HepG2 (cell line): ENCODE measurements at regions not wholly inside any gene's neighbourhood (a gene's known extent, or its start where the extent isn't known, plus 50 kb on each side); places are given as distances from the start of the nearest gene placed in this dataset.

Experiments used
- ATAC-seq: fragments of 200-7000 bp; cut with Tn5 transposase; 3 replicates; pipeline ENCODE4 v1.9.1; 2020; ENCODE audit warnings: mild to moderate bottlenecking, moderate library complexity
- BruUV-seq: library from RNA; stranded (reverse); fragments of 400-500 nt; replicated peaks from 2 replicates; lab custom pipeline; 2021; lab: Mats Ljungman, UMichigan
- CTCF ChIA-PET: fragments of 300-600 bp; formaldehyde crosslinking; extraction: SDS; loops from one replicate; lab custom pipeline; 2021; ENCODE audit warnings: low total read pairs, inconsistent platforms, low intra/inter-chr PET ratio; lab: Yijun Ruan, JAX
- POLR2A ChIA-PET: fragments of 350-600 bp; sonication (Branson Sonifier 250); formaldehyde crosslinking; loops from one replicate; lab custom pipeline; 2020; ENCODE audit warnings: antibody characterized with exemption, inconsistent platforms; lab: Yijun Ruan, JAX
- DNase-seq: peaks from one replicate; pipeline ENCODE4 v3.0.0-alpha.2; 2015; ENCODE audit warnings: low spot score
- FAIRE-seq: peaks from 3 replicates; lab custom pipeline; 2011; peaks lifted over from hg19 to GRCh38; lab: Jason Lieb, UNC
- H2AFZ ChIP-seq: one replicate; pipeline ENCODE4 v1.6.1; 2011; ENCODE audit warnings: low read length, inconsistent platforms
- H3K27ac ChIP-seq: fragments of 300-600 bp; 3 replicates; pipeline ENCODE4 v1.8.0; 2011; ENCODE audit warnings: mixed run types, mild to moderate bottlenecking, mixed read lengths, low read length, inconsistent platforms; ENCODE audit not compliant: insufficient read depth; ENCODE audit errors: extremely low read length
- H3K27me3 ChIP-seq, 2 experiments: fragments of 200-600 bp in 1 of 2; 2 replicates in 1 of 2; 3 replicates in 1 of 2; pipeline versions ENCODE4 v1.6.0 to v1.8.0; 2011; ENCODE audit warnings: low read length in 2 of 2, mild to moderate bottlenecking in 2 of 2, moderate library complexity in 2 of 2, inconsistent platforms in 1 of 2; ENCODE audit not compliant: insufficient read depth in 2 of 2, control insufficient read depth in 1 of 2
- H3K36me3 ChIP-seq, 2 experiments: fragments of 200-600 bp in 1 of 2; replicated peaks in 1 of 2; 2 replicates in 1 of 2; 3 replicates in 1 of 2; pipeline versions ENCODE4 v1.5.1 to v1.8.0; 2011; ENCODE audit warnings: low read length in 2 of 2, inconsistent platforms in 1 of 2; ENCODE audit not compliant: insufficient read depth in 2 of 2, control insufficient read depth in 1 of 2
- H3K4me1 ChIP-seq: 2 replicates; pipeline ENCODE4 v1.5.1; 2012; ENCODE audit warnings: low read length, inconsistent platforms; ENCODE audit not compliant: insufficient read depth
- H3K4me2 ChIP-seq: 2 replicates; pipeline ENCODE4 v1.6.0; 2011; ENCODE audit warnings: low read depth, low read length, inconsistent platforms
- H3K4me3 ChIP-seq, 3 experiments: fragments of 200-600 bp in 1 of 3; sonication (generic), shearing (Covaris generic) in 1 of 3; replicated peaks in 1 of 3; 2 replicates each; pipeline ENCODE4 v1.5.1; 2011 to 2016; ENCODE audit warnings: low read length in 3 of 3, inconsistent platforms in 2 of 3, low read depth in 2 of 3, mild to moderate bottlenecking in 2 of 3, control low read depth in 1 of 3, mixed read lengths in 1 of 3; ENCODE audit not compliant: insufficient read depth in 1 of 3
- H3K79me2 ChIP-seq: one replicate; pipeline ENCODE4 v1.6.1; 2011; ENCODE audit warnings: low read length, inconsistent platforms; ENCODE audit not compliant: insufficient read depth
- H3K9ac ChIP-seq: 2 replicates; pipeline ENCODE4 v1.6.0; 2011; ENCODE audit warnings: mild to moderate bottlenecking, low read depth, low read length, inconsistent platforms; ENCODE audit not compliant: insufficient read depth
- H3K9me3 ChIP-seq: 2 replicates; pipeline ENCODE4 v1.5.1; 2012; ENCODE audit warnings: mild to moderate bottlenecking, low read length
- H4K20me1 ChIP-seq: 2 replicates; pipeline ENCODE4 v1.6.0; 2011; ENCODE audit warnings: inconsistent platforms, mild to moderate bottlenecking, low read length, moderate library complexity; ENCODE audit not compliant: insufficient read depth
- CHCHD3 ChIP-seq: sonication (generic); formaldehyde crosslinking; IDR thresholded peaks from 2 replicates; pipeline ENCODE4 v1.8.0; 2022; ENCODE audit warnings: mild to moderate bottlenecking, missing genetic modification reagents, moderate library complexity
- FIP1L1 ChIP-seq: fragments of 200-400 bp; formaldehyde crosslinking; IDR thresholded peaks from 2 replicates; pipeline ENCODE4 v1.6.1; 2018; ENCODE audit warnings: low read depth, mild to moderate bottlenecking, low read length, moderate library complexity, borderline replicate concordance; ENCODE audit not compliant: insufficient read depth
- FOXM1 ChIP-seq: sonication (generic); formaldehyde crosslinking; IDR thresholded peaks from 2 replicates; pipeline ENCODE4 v1.5.0; 2020; ENCODE audit warnings: missing genetic modification reagents
- HNRNPLL ChIP-seq: fragments of 200-400 bp; formaldehyde crosslinking; IDR thresholded peaks from 2 replicates; pipeline ENCODE4 v1.6.1; 2017; ENCODE audit warnings: mild to moderate bottlenecking, low read depth, low read length; ENCODE audit not compliant: poor library complexity, severe bottlenecking
- NCOA5 ChIP-seq: sonication (generic); formaldehyde crosslinking; IDR thresholded peaks from 2 replicates; pipeline ENCODE4 v1.4.0; 2020; ENCODE audit warnings: missing genetic modification reagents
- NFE2L1 ChIP-seq: sonication (generic); formaldehyde crosslinking; IDR thresholded peaks from 2 replicates; pipeline ENCODE4 v1.4.0; 2020; ENCODE audit warnings: missing genetic modification reagents, mild to moderate bottlenecking, borderline replicate concordance
- RARA ChIP-seq: IDR thresholded peaks from 2 replicates; pipeline ENCODE4 v1.6.1; 2016; ENCODE audit warnings: missing genetic modification reagents, missing compliant biosample characterization
- RBM39 ChIP-seq: fragments of 200-400 bp; formaldehyde crosslinking; IDR thresholded peaks from one replicate; pipeline ENCODE4 v1.6.1; 2018; ENCODE audit warnings: antibody characterized with exemption, mild to moderate bottlenecking, low read depth, low read length; ENCODE audit not compliant: poor library complexity, severe bottlenecking
- ZFP62 ChIP-seq: sonication (generic); formaldehyde crosslinking; IDR thresholded peaks from 2 replicates; pipeline ENCODE4 v1.4.0; 2020; ENCODE audit warnings: missing genetic modification reagents
- ZNF138 ChIP-seq: sonication (generic); formaldehyde crosslinking; IDR thresholded peaks from 2 replicates; pipeline ENCODE4 v1.5.0; 2020; ENCODE audit warnings: mild to moderate bottlenecking, low read depth, missing genetic modification reagents
- ZNF510 ChIP-seq: sonication (generic); formaldehyde crosslinking; IDR thresholded peaks from 2 replicates; pipeline ENCODE4 v1.4.0; 2020; ENCODE audit warnings: low read depth, mild to moderate bottlenecking, missing genetic modification reagents
- ZNF577 ChIP-seq: sonication (generic); formaldehyde crosslinking; IDR thresholded peaks from 2 replicates; pipeline ENCODE4 v1.4.0; 2020; ENCODE audit warnings: mild to moderate bottlenecking, low read depth, missing genetic modification reagents, borderline replicate concordance
- ZNF629 ChIP-seq: sonication (generic); formaldehyde crosslinking; conservative IDR thresholded peaks from 2 replicates; pipeline ENCODE4 v1.5.0; 2020; ENCODE audit warnings: missing genetic modification reagents
- ZNF841 ChIP-seq: sonication (generic); formaldehyde crosslinking; IDR thresholded peaks from 2 replicates; pipeline ENCODE4 v1.8.1; 2023; ENCODE audit warnings: missing genetic modification reagents, borderline replicate concordance
- WGBS: methylation state at CpG from one replicate; pipeline ENCODE4 v1.1.6; 2017; ENCODE audit warnings: low lambda C conversion rate; 5-methylcytosine and 5-hydroxymethylcytosine counted together
- in situ Hi-C: cut with HindIII; loops from 2 replicates; pipeline ENCODE4 v1.10.0; 2017; ENCODE audit warnings: low pct_unique_long_range_greater_than_20kb; ENCODE audit not compliant: extremely low pct_ligation_motif_present
- intact Hi-C: fragments of 100-400 bp; cut with micrococcal nuclease; formaldehyde crosslinking; loops from one replicate; pipeline ENCODE4 v1.10.0; 2022; ENCODE audit not compliant: unreplicated experiment

DNA sequence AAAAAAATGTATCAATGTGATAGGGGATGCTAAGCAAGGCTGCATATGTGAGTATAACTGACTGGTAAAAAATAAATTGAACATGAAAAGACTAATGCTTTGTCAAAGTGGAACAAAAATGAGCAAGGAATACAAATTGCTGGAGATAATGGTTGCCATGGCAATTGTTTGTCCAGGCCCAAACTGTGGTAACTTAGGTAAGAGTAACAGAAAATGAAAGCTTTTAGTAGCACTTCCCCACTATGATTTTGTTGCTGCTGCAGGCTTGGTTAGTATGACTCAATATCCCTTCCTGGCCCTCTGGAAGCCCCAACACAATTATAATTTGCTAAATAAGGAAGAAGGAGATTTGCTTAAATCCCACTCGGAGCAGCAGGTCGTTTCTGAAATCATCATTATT lies 577.1 kb downstream of the DOK5 start:
- Histone ChIP-seq H3K4me3 (no peak overlapping the region), H3K27me3 (no peaks in the 10 kb centered on the region), H3K4me2 (no peak overlapping the region), H3K9ac (no peak overlapping the region), H3K4me1 (no peaks in the 10 kb centered on the region), H2AFZ (no peak overlapping the region), H3K27ac (no peak overlapping the region), H3K79me2 (no peaks in the 10 kb centered on the region), H3K36me3 (no peaks in the 10 kb centered on the region), H3K9me3 (peaks cover 95% of the 10 kb centered on the region)
- POLR2A ChIA-PET, result no interaction called here
- FAIRE-seq, result no peak
- in situ Hi-C loops, result no loop called here
- CTCF ChIA-PET, result no interaction called here
- intact Hi-C loops, result no loop called here
- no peak for TF ChIP-seq RBM39
- TF ChIP-seq ZNF629, result no peak
- no peak for TF ChIP-seq CHCHD3
- no peak for TF ChIP-seq NCOA5 (CRISPR knock-in tag)
- no peak for TF ChIP-seq ZNF577 (CRISPR knock-in tag)
- TF ChIP-seq, all 625 proteins: peak for 0
- ATAC-seq (no peak), DNase-seq (no peak)
- WGBS, result 15% methylated on average over 2 of the region's 2 CpGs
- H4K20me1 ChIP-seq, result no peaks in the 10 kb centered on the region
- BruUV-seq, result no TSS peak

- TF ChIP-seq ZNF841 (CRISPR knock-in tag) (no peak), RARA (CRISPR knock-in tag) (no peak), ZNF138 (no peak), ZFP62 (CRISPR knock-in tag) (no peak), ZNF510 (CRISPR knock-in tag) (no peak), NFE2L1 (no peak), HNRNPLL (no peak), FOXM1 (CRISPR knock-in tag) (no peak), FIP1L1 (no peak)
Measured at GRCh38 chr20:55038684-55039083, 563.3 kb downstream of the DOK5 start.

More at GRCh38 chr20:55038684-55039083, 563.3 kb downstream of the DOK5 start:
- intact Hi-C loops, result no loop called here
- Histone ChIP-seq H3K9ac (no peak overlapping the region), H3K4me1 (no peaks in the 10 kb centered on the region), H2AFZ (no peak overlapping the region), H3K36me3 (no peaks in the 10 kb centered on the region), H3K27me3 (no peaks in the 10 kb centered on the region), H3K79me2 (no peaks in the 10 kb centered on the region), H4K20me1 (no peaks in the 10 kb centered on the region), H3K27ac (no peak overlapping the region), H3K4me3 (no peak overlapping the region), H3K4me2 (no peak overlapping the region), H3K9me3 (peaks cover 90% of the 10 kb centered on the region)
- BruUV-seq, result no TSS peak
- ChIA-PET POLR2A (no interaction called here), CTCF (no interaction called here)
- FAIRE-seq, result no peak
- ATAC-seq, result no peak
- no peak for DNase-seq
- in situ Hi-C loops, result no loop called here
